NCI-H1092 (cell line): ENCODE measurements at regions not wholly inside any gene's neighbourhood (a gene's known extent, or its start where the extent isn't known, plus 50 kb on each side); places are given as distances from the start of the nearest gene placed in this dataset.
A peak's percentile ranks its signal among the peaks of the same experiment; 100 is the strongest.
"Not testable (repeated sequence)": the region's sequence is repeated elsewhere in the genome, so short reads cannot be mapped to it uniquely, and the experiment has no call there.

ENCODE experiments used
- DNase-seq: peaks from one replicate; lab custom pipeline; 2025; lab: John Stamatoyannopoulos, UW

GRCh38 chr5:157944077-157944633 lies 85.2 kb upstream of the CLINT1 start:
- no peak for DNase-seq

- DNase-seq: no peak
Observed at GRCh38 chr5:157942595-157942994, 83.7 kb upstream of the CLINT1 start.

DNA sequence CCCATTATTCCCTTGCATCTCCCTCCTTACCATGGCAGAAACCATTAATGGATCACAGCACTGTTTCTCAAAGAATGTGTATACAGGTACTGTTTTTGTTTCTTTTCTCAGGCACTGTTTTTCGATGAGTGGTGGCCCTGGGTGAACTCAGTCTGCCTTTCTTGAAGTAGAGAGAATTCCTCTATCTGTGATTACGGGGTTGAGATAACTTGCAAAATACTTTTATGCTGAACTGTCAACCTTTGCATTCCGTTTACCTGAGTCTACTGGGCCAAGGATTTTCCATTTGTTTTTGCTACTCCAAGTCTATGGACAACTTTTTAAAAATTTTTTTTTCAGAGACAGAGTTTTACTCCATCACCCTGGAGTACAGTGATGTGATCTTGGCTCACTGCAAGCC lies 82.7 kb upstream of the CLINT1 start:
- DNase-seq: no peak

GRCh38 chr5:157938101-157938500 lies 79.2 kb upstream of the CLINT1 start:
- not testable (repeated sequence) for DNase-seq

- DNase-seq: not testable (repeated sequence)
Observed at GRCh38 chr5:157936776-157937501, 78.0 kb upstream of the CLINT1 start.

- no peak for DNase-seq
Observed at GRCh38 chr5:157934600-157934999, 75.7 kb upstream of the CLINT1 start.

- DNase-seq: no peak
Observed at GRCh38 chr5:157933005-157933404, 74.1 kb upstream of the CLINT1 start.

GRCh38 chr5:157930710-157931109 lies 71.8 kb upstream of the CLINT1 start:
- DNase-seq: peak; percentile 25

- no peak for DNase-seq
Observed at GRCh38 chr5:157926977-157927376, 68.0 kb upstream of the CLINT1 start.

- DNase-seq: no peak
Observed at GRCh38 chr5:157925786-157926671, 67.1 kb upstream of the CLINT1 start.

- DNase-seq: no peak
Observed at GRCh38 chr5:157924931-157925729, 66.2 kb upstream of the CLINT1 start.

- no peak for DNase-seq
Observed at GRCh38 chr5:157924490-157924889, 65.5 kb upstream of the CLINT1 start.

DNA sequence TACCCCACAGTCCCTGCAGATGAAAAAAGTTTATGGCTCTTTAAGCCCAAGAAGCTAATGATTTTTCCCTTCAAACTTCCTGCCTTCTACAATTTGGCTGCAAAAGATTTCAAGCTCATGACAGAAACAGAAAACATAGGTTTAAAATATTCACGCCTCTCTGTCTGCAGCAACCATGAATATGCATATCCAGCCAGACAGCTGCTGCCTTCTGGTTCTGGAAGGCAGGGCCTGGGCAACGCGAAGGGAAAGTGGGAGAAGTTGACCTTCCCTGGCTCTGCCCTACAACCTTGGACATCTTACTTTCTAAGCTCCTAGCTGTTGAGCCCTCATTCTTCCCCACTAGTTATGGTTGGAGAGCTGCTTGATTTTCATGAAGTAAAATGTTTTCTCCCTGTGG lies 64.8 kb upstream of the CLINT1 start:
- DNase-seq: no peak

GRCh38 chr5:157922026-157922425 lies 63.1 kb upstream of the CLINT1 start:
- DNase-seq: no peak

GRCh38 chr5:157920828-157921170 lies 61.9 kb upstream of the CLINT1 start:
- no peak for DNase-seq

GRCh38 chr5:157918811-157919742 lies 60.1 kb upstream of the CLINT1 start:
- no peak for DNase-seq

GRCh38 chr5:157917899-157918809 lies 59.2 kb upstream of the CLINT1 start:
- peak; percentile 5 for DNase-seq

GRCh38 chr5:157917491-157917890 lies 58.5 kb upstream of the CLINT1 start:
- DNase-seq: no peak

DNA sequence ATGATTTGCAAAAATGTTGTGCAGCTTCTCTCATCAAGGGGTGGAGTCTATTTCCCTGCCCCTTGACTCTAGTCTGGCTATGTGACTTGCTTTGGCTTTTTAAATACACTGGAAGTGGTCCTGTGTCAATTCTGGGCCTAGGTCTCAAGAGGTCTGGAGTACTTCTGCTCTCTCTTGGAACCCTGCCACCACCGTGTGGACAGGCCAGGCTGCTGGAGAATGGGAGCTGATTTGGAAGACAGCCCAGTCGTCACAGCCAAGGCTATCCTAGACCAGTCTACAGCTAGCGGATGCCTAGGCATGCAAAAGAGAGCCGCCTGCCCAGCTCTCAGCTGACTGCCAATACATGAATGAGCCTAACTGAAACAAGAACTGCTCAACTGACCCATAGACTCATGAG lies 56.7 kb upstream of the CLINT1 start:
- peak; percentile 91 for DNase-seq
